K562 (cell line): ENCODE measurements at regions not wholly inside any gene's neighbourhood (a gene's known extent, or its start where the extent isn't known, plus 50 kb on each side); places are given as distances from the start of the nearest gene placed in this dataset.

ENCODE experiments used
- ATAC-seq: fragments of 200-7000 bp; cut with Tn5 transposase; 3 replicates; pipeline ENCODE4 v1.9.1; 2020; ENCODE audit warnings: moderate library complexity
- BruUV-seq: library from RNA; stranded (reverse); fragments of 400-500 nt; replicated peaks from 2 replicates; lab custom pipeline; 2021; lab: Mats Ljungman, UMichigan
- CTCF ChIA-PET: fragments of 300-600 bp; formaldehyde crosslinking; extraction: SDS; loops from one replicate; lab custom pipeline; 2021; ENCODE audit warnings: low intra/inter-chr PET ratio; lab: Yijun Ruan, JAX
- POLR2A ChIA-PET: fragments of 300-600, 350-650 bp; sonication (Branson Sonifier 250); formaldehyde crosslinking; extraction: SDS; loops from one replicate; lab custom pipeline; 2021; ENCODE audit warnings: antibody characterized with exemption, inconsistent platforms; lab: Yijun Ruan, JAX
- DNase-seq, 4 experiments: peaks; one replicate each; pipeline versions ENCODE4 v3.0.0 to v3.0.0-alpha.2; 2011 to 2018; ENCODE audit warnings: low spot score in 3 of 4, mixed read lengths in 3 of 4; ENCODE audit errors: extremely low read depth in 1 of 4
- FAIRE-seq: peaks from 2 replicates; lab custom pipeline; 2011; peaks lifted over from hg19 to GRCh38; lab: Jason Lieb, UNC
- H2AFZ ChIP-seq: 2 replicates; pipeline ENCODE4 v1.6.0; 2011; ENCODE audit warnings: low read depth, low read length, control low read depth, inconsistent platforms
- H3K27ac ChIP-seq: fragments of 200-600 bp; 3 replicates; pipeline ENCODE4 v1.8.0; 2011; ENCODE audit warnings: low read depth, mild to moderate bottlenecking, control low read depth, inconsistent platforms, low read length, moderate library complexity, mixed read lengths; ENCODE audit errors: extremely low read depth
- H3K27me3 ChIP-seq, 2 experiments: fragments of 300-600 bp in 1 of 2; 2 replicates in 1 of 2; 3 replicates in 1 of 2; pipeline versions ENCODE4 v1.6.0 to v1.8.0; 2011; ENCODE audit warnings: inconsistent platforms in 2 of 2, low read length in 2 of 2, mild to moderate bottlenecking in 1 of 2, mixed read lengths in 1 of 2, moderate library complexity in 1 of 2; ENCODE audit not compliant: control insufficient read depth in 2 of 2, insufficient read depth in 2 of 2
- H3K36me3 ChIP-seq: fragments of 300-600 bp; 3 replicates; pipeline ENCODE4 v1.8.0; 2011; ENCODE audit warnings: mild to moderate bottlenecking, low read length, inconsistent platforms; ENCODE audit not compliant: control insufficient read depth, insufficient read depth
- H3K4me1 ChIP-seq, 2 experiments: fragments of 200-600 bp in 1 of 2; replicated peaks in 1 of 2; 2 replicates in 1 of 2; 3 replicates in 1 of 2; pipeline versions ENCODE4 v1.5.1 to v1.8.0; 2011; ENCODE audit warnings: inconsistent platforms in 2 of 2, low read length in 2 of 2, mild to moderate bottlenecking in 1 of 2, mixed read lengths in 1 of 2, moderate library complexity in 1 of 2; ENCODE audit not compliant: control insufficient read depth in 2 of 2, insufficient read depth in 2 of 2
- H3K4me2 ChIP-seq: 2 replicates; pipeline ENCODE4 v1.6.1; 2011; ENCODE audit warnings: low read length, control low read depth, inconsistent platforms, mixed read lengths; ENCODE audit not compliant: insufficient read depth
- H3K4me3 ChIP-seq: fragments of 200-600 bp; sonication (generic), shearing (Covaris generic); 2 replicates; pipeline ENCODE4 v1.5.1; 2016; ENCODE audit warnings: control low read depth, inconsistent platforms
- H3K79me2 ChIP-seq: fragments of 200-600 bp; 3 replicates; pipeline ENCODE4 v1.8.0; 2011; ENCODE audit warnings: low read length, inconsistent platforms; ENCODE audit not compliant: control insufficient read depth, insufficient read depth
- H3K9ac ChIP-seq, 2 experiments: 2 replicates each; pipeline versions ENCODE4 v1.6.0 to v1.6.1; 2011; ENCODE audit warnings: low read depth in 2 of 2, low read length in 2 of 2, control low read depth in 1 of 2, inconsistent platforms in 1 of 2, mild to moderate bottlenecking in 1 of 2, mixed read lengths in 1 of 2; ENCODE audit not compliant: insufficient read depth in 1 of 2
- H3K9me1 ChIP-seq: one replicate; pipeline ENCODE4 v1.6.0; 2011; ENCODE audit warnings: inconsistent platforms, mild to moderate bottlenecking, low read length, moderate library complexity; ENCODE audit not compliant: control insufficient read depth, insufficient read depth
- H3K9me3 ChIP-seq: replicated peaks from 2 replicates; pipeline ENCODE4 v1.5.1; 2011; ENCODE audit warnings: low read depth, low read length, inconsistent platforms; ENCODE audit not compliant: control insufficient read depth, insufficient read depth
- H4K20me1 ChIP-seq: replicated peaks from 2 replicates; pipeline ENCODE4 v1.6.1; 2011; ENCODE audit warnings: low read length, inconsistent platforms, mixed read lengths; ENCODE audit not compliant: control insufficient read depth, insufficient read depth
- ETV1 ChIP-seq: fragments of 450-650 bp; conservative IDR thresholded peaks from 2 replicates; pipeline ENCODE4 v1.6.1; 2016; ENCODE audit warnings: missing genetic modification characterization, control low read depth, low read depth, missing compliant biosample characterization
- KLF10 ChIP-seq: fragments of 250-450 bp; sonication (Bioruptor Pico); IDR thresholded peaks from 2 replicates; pipeline ENCODE4 v1.6.1; 2021; ENCODE audit warnings: matching md5 sums
- TEAD2 ChIP-seq: fragments of 450-650 bp; IDR thresholded peaks from 2 replicates; pipeline ENCODE4 v1.6.1; 2016; ENCODE audit warnings: missing genetic modification characterization, control low read depth, missing compliant biosample characterization
- ZFP36 ChIP-seq: fragments of 150-350 bp; IDR thresholded peaks from 2 replicates; pipeline ENCODE4 v1.6.1; 2018; ENCODE audit warnings: low read length, low read depth; ENCODE audit not compliant: partially characterized antibody
- ZNF184 ChIP-seq: sonication (generic); formaldehyde crosslinking; IDR thresholded peaks from 2 replicates; pipeline ENCODE4 v1.5.0; 2020; ENCODE audit warnings: missing genetic modification reagents
- ZNF551 ChIP-seq: fragments of 250-450 bp; sonication (Bioruptor Pico); IDR thresholded peaks from 2 replicates; pipeline ENCODE4 v1.5.0; 2021; ENCODE audit warnings: mild to moderate bottlenecking, moderate library complexity
- WGBS: fragments of 100-300 bp; shearing (Covaris generic); methylation state at CpG from one replicate; pipeline ENCODE4 v1.1.6; 2016; ENCODE audit warnings: low coverage, mixed read lengths; ENCODE audit not compliant: insufficient coverage; ENCODE audit errors: missing lambda C conversion rate; 5-methylcytosine and 5-hydroxymethylcytosine counted together
- in situ Hi-C: fragments of 300-500 bp; cut with MboI; formaldehyde crosslinking; loops from 4 replicates; pipeline ENCODE4 v1.15.0; 2018; ENCODE audit warnings: inconsistent platforms, mixed read lengths
- intact Hi-C: fragments of 100-400 bp; cut with micrococcal nuclease; formaldehyde crosslinking; loops from 2 replicates; pipeline ENCODE4 v1.14.2; 2022
- TF ChIP-seq, protein P1 (sequence below): fragments of 450-650 bp; formaldehyde crosslinking; IDR thresholded peaks from 2 replicates; pipeline ENCODE4 v1.4.0; 2020; ENCODE audit warnings: mild to moderate bottlenecking, mixed read lengths

- TF ChIP-seq KLF10 (CRISPR knock-in tag) (no peak), ZNF184 (CRISPR knock-in tag) (no peak), ETV1 (no peak), ZFP36 (no peak)
- TF ChIP-seq, protein P1, sequence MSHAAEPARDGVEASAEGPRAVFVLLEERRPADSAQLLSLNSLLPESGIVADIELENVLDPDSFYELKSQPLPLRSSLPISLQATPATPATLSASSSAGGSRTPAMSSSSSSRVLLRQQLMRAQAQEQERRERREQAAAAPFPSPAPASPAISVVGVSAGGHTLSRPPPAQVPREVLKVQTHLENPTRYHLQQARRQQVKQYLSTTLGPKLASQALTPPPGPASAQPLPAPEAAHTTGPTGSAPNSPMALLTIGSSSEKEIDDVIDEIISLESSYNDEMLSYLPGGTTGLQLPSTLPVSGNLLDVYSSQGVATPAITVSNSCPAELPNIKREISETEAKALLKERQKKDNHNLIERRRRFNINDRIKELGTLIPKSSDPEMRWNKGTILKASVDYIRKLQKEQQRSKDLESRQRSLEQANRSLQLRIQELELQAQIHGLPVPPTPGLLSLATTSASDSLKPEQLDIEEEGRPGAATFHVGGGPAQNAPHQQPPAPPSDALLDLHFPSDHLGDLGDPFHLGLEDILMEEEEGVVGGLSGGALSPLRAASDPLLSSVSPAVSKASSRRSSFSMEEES (CRISPR knock-in tag), result no peak
Observed at GRCh38 chr13:93116809-93117208, 109.8 kb upstream of the GPC6 start (continued).

- FAIRE-seq, result no peak
Observed at GRCh38 chr13:93118081-93118615, 108.5 kb upstream of the GPC6 start.

More at GRCh38 chr13:93118081-93118615, 108.5 kb upstream of the GPC6 start:
- Histone ChIP-seq H3K4me3 (no peak overlapping the region), H3K9ac (no peak overlapping the region), H3K4me1 (no peaks in the 10 kb centered on the region), H3K4me2 (no peak overlapping the region), H4K20me1 (no peaks in the 10 kb centered on the region), H3K36me3 (no peaks in the 10 kb centered on the region), H2AFZ (no peak overlapping the region), H3K27me3 (no peaks in the 10 kb centered on the region), H3K9me3 (no peaks in the 10 kb centered on the region), H3K79me2 (no peaks in the 10 kb centered on the region), H3K27ac (no peak overlapping the region), H3K9me1 (no peaks in the 10 kb centered on the region)
- TF ChIP-seq TEAD2 (tag), result no peak
- no peak for TF ChIP-seq ZNF551
- intact Hi-C loops (no loop called here), in situ Hi-C loops (no loop called here)
- ATAC-seq, result no peak
- 0% methylated on average over 3 of the region's 3 CpGs for WGBS
- ChIA-PET POLR2A (no interaction called here), CTCF (no interaction called here)
- no TSS peak for BruUV-seq
- DNase-seq, result no peak
